ENCODE measurements at regions not wholly inside any gene's neighbourhood (a gene's known extent, or its start where the extent isn't known, plus 50 kb on each side); places are given as distances from the start of the nearest gene placed in this dataset.

GRCh38 chr21:18006691-18007090 lies 187.5 kb upstream of the C21orf91 start (continued):
- TF ChIP-seq NFE2L2 (IDR thresholded peaks at IDR 0.05; ENCODE audit: low read length) (no peak), HOXA7 (CRISPR knock-in tag; IDR thresholded peaks at IDR 0.05) (no peak)

- H3K79me2 ChIP-seq (ENCODE audit: insufficient read depth, low read length), result no peaks in the 10 kb centered on the region
- no peak overlapping the region for H3K27ac ChIP-seq (ENCODE audit: extremely low read length, insufficient read depth, low read length)
- FAIRE-seq, result no peak
- ATAC-seq, result no peak
- no peak overlapping the region for H2AFZ ChIP-seq (ENCODE audit: low read length)
- in situ Hi-C loops (cut with HindIII; ENCODE audit: extremely low pct_ligation_motif_present, low pct_unique_long_range_greater_than_20kb) (no loop called here), intact Hi-C loops (cut with micrococcal nuclease; ENCODE audit: unreplicated experiment) (no loop called here)
- no peak for DNase-seq (ENCODE audit: low spot score)
- 0 out of 2 replicates have a peak, but pooled peaks cover 7% of the 10 kb centered on the region for H3K4me1 ChIP-seq (ENCODE audit: insufficient read depth, low read length)
- H3K9me3 ChIP-seq (ENCODE audit: low read length), result peaks cover 1% of the 10 kb centered on the region; the same call in 1 of the 2 replicates
- 52% methylated on average over 2 of the region's 2 CpGs for WGBS (ENCODE audit: low lambda C conversion rate)
- CTCF ChIA-PET (ENCODE audit: low intra/inter-chr PET ratio, low total read pairs), result no interaction called here
- H3K27me3 ChIP-seq (ENCODE audit: control insufficient read depth in 1 of 2, insufficient read depth in 2 of 2, low read length in 2 of 2), result no peaks in the 10 kb centered on the region
- no peaks in the 10 kb centered on the region for H3K36me3 ChIP-seq (replicated peaks in 1 of 2; ENCODE audit: control insufficient read depth in 1 of 2, insufficient read depth in 2 of 2, low read length in 2 of 2)
- TF ChIP-seq ZNF619 (CRISPR knock-in tag; IDR thresholded peaks at IDR 0.05) (no peak), SSRP1 (CRISPR knock-in tag; IDR thresholded peaks at IDR 0.05) (no peak), CBX5 (CRISPR knock-in tag; IDR thresholded peaks at IDR 0.05; ENCODE audit: borderline replicate concordance) (no peak), ZFYVE20 (CRISPR knock-in tag; IDR thresholded peaks at IDR 0.05; ENCODE audit: borderline replicate concordance, low read depth) (no peak), U2AF1 (optimal IDR thresholded peaks at IDR 0.05; ENCODE audit: low read depth, low read length) (no peak), ZNF234 (CRISPR knock-in tag; conservative IDR thresholded peaks at IDR 0.05) (no peak), ZNF788 (CRISPR knock-in tag; IDR thresholded peaks at IDR 0.05; ENCODE audit: borderline replicate concordance) (no peak)
- BruUV-seq (replicated peaks), result no TSS peak
- no peaks in the 10 kb centered on the region for H4K20me1 ChIP-seq (ENCODE audit: insufficient read depth, low read length)
- H3K4me3 ChIP-seq (replicated peaks in 1 of 3; ENCODE audit: insufficient read depth in 1 of 3, low read depth in 2 of 3, low read length in 3 of 3), result no peak overlapping the region
- POLR2A ChIA-PET, result no interaction called here
- no peak overlapping the region for H3K4me2 ChIP-seq (ENCODE audit: low read depth, low read length)
- H3K9ac ChIP-seq (ENCODE audit: insufficient read depth, low read depth, low read length), result no peak overlapping the region
Measured at GRCh38 chr21:18002393-18002792, 183.2 kb upstream of the C21orf91 start.

All from HepG2 (cell line).